ENCODE measurements at regions not wholly inside any gene's neighbourhood (a gene's known extent, or its start where the extent isn't known, plus 50 kb on each side); places are given as distances from the start of the nearest gene placed in this dataset.

DNA sequence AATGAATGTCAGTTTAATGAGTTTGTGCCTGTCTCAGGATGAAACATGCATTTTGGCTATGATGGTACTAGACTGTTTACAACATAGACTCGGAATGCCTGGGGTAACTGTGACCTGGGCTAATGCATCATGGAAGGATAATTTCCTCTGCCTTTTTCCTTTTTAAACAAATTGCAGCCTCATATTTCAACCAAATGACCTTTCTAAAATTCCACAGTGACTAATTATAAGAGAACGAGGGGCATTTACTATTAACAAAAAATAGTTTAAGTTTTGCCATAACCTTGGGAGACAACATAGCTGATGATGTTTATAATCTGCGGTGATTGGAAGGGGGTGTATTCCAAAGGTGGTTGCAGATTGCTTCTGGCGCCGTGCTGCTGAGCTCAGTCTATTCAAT lies 1140.5 kb downstream of the GALC start:
- Histone ChIP-seq H3K27ac (no peak overlapping the region), H3K4me2 (no peak overlapping the region), H3K36me3 (ENCODE audit: insufficient read depth) (no peaks in the 10 kb centered on the region), H3K27me3 (ENCODE audit: insufficient read depth, low read depth) (no peaks in the 10 kb centered on the region), H3K9ac (no peak overlapping the region), H3K4me1 (ENCODE audit: low read depth, poor library complexity, severe bottlenecking) (no peaks in the 10 kb centered on the region), H2AFZ (ENCODE audit: low read depth) (no peak overlapping the region), H3K79me2 (ENCODE audit: insufficient read depth, low read depth) (no peaks in the 10 kb centered on the region), H3K4me3 (IDR thresholded peaks at IDR 0.05; ENCODE audit: insufficient read depth, low read depth, low read length) (no peak overlapping the region), H4K20me1 (ENCODE audit: insufficient read depth) (no peaks in the 10 kb centered on the region)
- TF ChIP-seq, protein P1, sequence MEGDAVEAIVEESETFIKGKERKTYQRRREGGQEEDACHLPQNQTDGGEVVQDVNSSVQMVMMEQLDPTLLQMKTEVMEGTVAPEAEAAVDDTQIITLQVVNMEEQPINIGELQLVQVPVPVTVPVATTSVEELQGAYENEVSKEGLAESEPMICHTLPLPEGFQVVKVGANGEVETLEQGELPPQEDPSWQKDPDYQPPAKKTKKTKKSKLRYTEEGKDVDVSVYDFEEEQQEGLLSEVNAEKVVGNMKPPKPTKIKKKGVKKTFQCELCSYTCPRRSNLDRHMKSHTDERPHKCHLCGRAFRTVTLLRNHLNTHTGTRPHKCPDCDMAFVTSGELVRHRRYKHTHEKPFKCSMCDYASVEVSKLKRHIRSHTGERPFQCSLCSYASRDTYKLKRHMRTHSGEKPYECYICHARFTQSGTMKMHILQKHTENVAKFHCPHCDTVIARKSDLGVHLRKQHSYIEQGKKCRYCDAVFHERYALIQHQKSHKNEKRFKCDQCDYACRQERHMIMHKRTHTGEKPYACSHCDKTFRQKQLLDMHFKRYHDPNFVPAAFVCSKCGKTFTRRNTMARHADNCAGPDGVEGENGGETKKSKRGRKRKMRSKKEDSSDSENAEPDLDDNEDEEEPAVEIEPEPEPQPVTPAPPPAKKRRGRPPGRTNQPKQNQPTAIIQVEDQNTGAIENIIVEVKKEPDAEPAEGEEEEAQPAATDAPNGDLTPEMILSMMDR (conservative IDR thresholded peaks at IDR 0.05; ENCODE audit: low read depth, low read length), result no peak

DNA sequence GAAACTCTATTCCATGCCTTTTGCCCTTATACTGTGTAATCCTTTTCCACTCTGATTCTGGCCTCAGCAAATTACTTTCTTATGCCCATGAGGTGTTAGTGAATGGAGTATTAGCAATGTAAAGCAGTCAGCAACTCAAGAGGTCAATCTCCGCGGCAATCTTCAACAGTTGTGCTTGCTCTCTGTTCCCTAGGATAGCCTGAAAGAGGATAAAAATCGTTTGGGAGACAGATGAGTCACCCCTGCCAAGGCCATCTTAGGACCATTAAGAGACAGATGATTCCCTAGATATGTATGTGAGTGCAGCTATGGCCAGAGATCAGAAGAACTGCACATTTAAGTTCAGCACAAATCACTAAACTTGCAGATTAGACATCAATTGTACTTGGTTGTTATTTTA lies 1145.8 kb downstream of the GALC start:
- no peak overlapping the region for H3K27ac ChIP-seq
- H3K4me1 ChIP-seq (ENCODE audit: low read depth, poor library complexity, severe bottlenecking), result no peaks in the 10 kb centered on the region
- H3K9ac ChIP-seq, result no peak overlapping the region
- no peaks in the 10 kb centered on the region for H3K79me2 ChIP-seq (ENCODE audit: insufficient read depth, low read depth)
- H2AFZ ChIP-seq (ENCODE audit: low read depth), result no peak overlapping the region
- H4K20me1 ChIP-seq (ENCODE audit: insufficient read depth), result no peaks in the 10 kb centered on the region
- H3K27me3 ChIP-seq (ENCODE audit: insufficient read depth, low read depth), result no peaks in the 10 kb centered on the region
- no peak overlapping the region for H3K4me2 ChIP-seq
- TF ChIP-seq, protein P1 (conservative IDR thresholded peaks at IDR 0.05; ENCODE audit: low read depth, low read length), result no peak
- H3K4me3 ChIP-seq (IDR thresholded peaks at IDR 0.05; ENCODE audit: insufficient read depth, low read depth, low read length), result no peak overlapping the region
- no peaks in the 10 kb centered on the region for H3K36me3 ChIP-seq (ENCODE audit: insufficient read depth)

DNA sequence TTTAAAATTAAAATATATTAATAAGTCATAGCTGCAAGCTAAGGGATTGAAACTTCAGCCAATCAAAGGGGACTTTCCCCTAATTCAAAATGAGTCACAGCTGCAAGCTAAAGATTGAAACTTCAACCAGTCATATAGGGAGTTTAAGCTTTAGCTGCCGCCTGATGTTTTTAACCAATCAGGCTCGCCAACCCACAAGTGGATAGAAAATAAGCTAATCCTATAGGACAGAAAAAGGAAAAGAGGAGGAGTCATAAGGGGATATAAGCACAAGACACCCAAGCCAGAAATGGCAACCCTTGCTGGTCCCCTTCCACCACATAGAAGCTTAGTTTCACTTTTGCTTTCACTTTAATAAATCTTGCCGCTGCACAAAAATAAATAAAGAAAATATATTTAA lies 1154.6 kb downstream of the GALC start:
- Histone ChIP-seq H3K79me2 (ENCODE audit: insufficient read depth, low read depth) (no peaks in the 10 kb centered on the region), H3K4me1 (ENCODE audit: low read depth, poor library complexity, severe bottlenecking) (no peaks in the 10 kb centered on the region), H3K36me3 (ENCODE audit: insufficient read depth) (no peaks in the 10 kb centered on the region), H4K20me1 (ENCODE audit: insufficient read depth) (no peaks in the 10 kb centered on the region), H3K27me3 (ENCODE audit: insufficient read depth, low read depth) (no peaks in the 10 kb centered on the region), H3K9ac (no peak overlapping the region), H3K4me2 (no peak overlapping the region), H3K4me3 (IDR thresholded peaks at IDR 0.05; ENCODE audit: insufficient read depth, low read depth, low read length) (no peak overlapping the region), H2AFZ (ENCODE audit: low read depth) (no peak overlapping the region), H3K27ac (no peak overlapping the region)
- TF ChIP-seq, protein P1 (conservative IDR thresholded peaks at IDR 0.05; ENCODE audit: low read depth, low read length), result no peak

DNA sequence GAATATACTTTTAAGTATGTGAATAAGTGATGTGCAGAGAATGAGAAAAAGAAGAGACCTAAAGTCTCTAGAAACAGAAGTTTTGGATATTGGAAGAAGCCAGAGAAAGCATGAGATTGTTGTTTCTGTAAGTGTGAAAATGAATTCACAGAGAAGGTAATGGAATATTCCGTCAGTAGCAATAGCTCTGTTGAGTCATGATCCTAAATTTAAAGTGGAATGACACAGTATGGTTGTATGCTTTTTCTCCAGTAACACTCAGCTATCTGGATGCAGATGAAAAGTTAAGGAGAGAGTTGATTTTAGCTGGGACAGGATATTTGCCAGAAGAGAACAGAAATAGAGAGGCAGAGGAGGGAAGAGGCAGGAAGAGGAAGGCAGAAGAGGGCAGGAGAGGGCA lies 1166.3 kb downstream of the GALC start:
- no peaks in the 10 kb centered on the region for H3K27me3 ChIP-seq (ENCODE audit: insufficient read depth, low read depth)
- TF ChIP-seq, protein P1 (conservative IDR thresholded peaks at IDR 0.05; ENCODE audit: low read depth, low read length), result no peak
- no peak overlapping the region for H3K9ac ChIP-seq
- H3K36me3 ChIP-seq (ENCODE audit: insufficient read depth), result no peaks in the 10 kb centered on the region
- H2AFZ ChIP-seq (ENCODE audit: low read depth), result no peak overlapping the region
- H3K79me2 ChIP-seq (ENCODE audit: insufficient read depth, low read depth), result no peaks in the 10 kb centered on the region
- H4K20me1 ChIP-seq (ENCODE audit: insufficient read depth), result no peaks in the 10 kb centered on the region
- no peak overlapping the region for H3K27ac ChIP-seq
- no peak overlapping the region for H3K4me3 ChIP-seq (IDR thresholded peaks at IDR 0.05; ENCODE audit: insufficient read depth, low read depth, low read length)
- no peak overlapping the region for H3K4me2 ChIP-seq
- no peaks in the 10 kb centered on the region for H3K4me1 ChIP-seq (ENCODE audit: low read depth, poor library complexity, severe bottlenecking)

DNA sequence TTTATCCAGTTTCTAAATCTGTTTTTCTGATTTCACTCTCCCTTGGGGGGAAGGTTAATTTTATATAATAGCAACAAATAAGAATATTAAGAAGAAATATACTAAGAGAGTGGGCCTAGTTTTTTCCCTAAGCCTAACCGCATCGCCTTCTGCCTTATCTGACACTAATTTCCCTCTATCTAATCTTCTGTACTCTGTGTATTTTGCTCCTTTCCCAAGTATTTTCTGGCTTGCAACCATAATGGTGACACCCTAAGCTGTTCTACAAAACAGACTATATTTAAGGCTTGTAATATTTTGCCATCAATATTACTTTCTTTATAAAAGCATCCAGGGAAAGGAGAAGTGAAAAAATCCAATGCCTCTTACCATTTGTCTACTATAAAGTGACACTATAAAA lies 1168.8 kb downstream of the GALC start:
- H3K79me2 ChIP-seq (ENCODE audit: insufficient read depth, low read depth), result no peaks in the 10 kb centered on the region
- H4K20me1 ChIP-seq (ENCODE audit: insufficient read depth), result no peaks in the 10 kb centered on the region
- no peaks in the 10 kb centered on the region for H3K4me1 ChIP-seq (ENCODE audit: low read depth, poor library complexity, severe bottlenecking)
- no peak overlapping the region for H3K4me3 ChIP-seq (IDR thresholded peaks at IDR 0.05; ENCODE audit: insufficient read depth, low read depth, low read length)
- TF ChIP-seq, protein P1 (conservative IDR thresholded peaks at IDR 0.05; ENCODE audit: low read depth, low read length), result no peak
- no peaks in the 10 kb centered on the region for H3K27me3 ChIP-seq (ENCODE audit: insufficient read depth, low read depth)
- no peak overlapping the region for H3K4me2 ChIP-seq
- no peak overlapping the region for H3K27ac ChIP-seq
- no peaks in the 10 kb centered on the region for H3K36me3 ChIP-seq (ENCODE audit: insufficient read depth)
- H2AFZ ChIP-seq (ENCODE audit: low read depth), result no peak overlapping the region
- H3K9ac ChIP-seq, result no peak overlapping the region

All from KMS-11 (cell line).